CD14-positive monocyte (primary cell): ENCODE measurements at regions not wholly inside any gene's neighbourhood (a gene's known extent, or its start where the extent isn't known, plus 50 kb on each side); places are given as distances from the start of the nearest gene placed in this dataset.

Experiments
- DNase-seq, 3 donors: peaks; one replicate each; pipeline ENCODE4 v3.0.0-alpha.2; 2011 to 2022
- H2AFZ ChIP-seq: 2 replicates; pipeline ENCODE4 v1.6.0; 2012; ENCODE audit warnings: mild to moderate bottlenecking, low read depth, low read length, inconsistent platforms; ENCODE audit not compliant: insufficient read depth, poor library complexity, severe bottlenecking
- H3K27ac ChIP-seq, 2 donors: 1 replicate in 1 of 2; 2 replicates in 1 of 2; pipeline ENCODE4 v1.5.1; 2012 to 2013; ENCODE audit warnings: low read length in 2 of 2, control low read depth in 1 of 2, inconsistent platforms in 1 of 2, low read depth in 1 of 2, mild to moderate bottlenecking in 1 of 2
- H3K27me3 ChIP-seq, 2 donors: one replicate each; pipeline versions ENCODE4 v1.6.0 to v1.6.1; 2011 to 2013; ENCODE audit warnings: low read length in 2 of 2; ENCODE audit not compliant: control insufficient read depth in 2 of 2, insufficient read depth in 2 of 2
- H3K36me3 ChIP-seq, 2 donors: replicated peaks in 1 of 2; 1 replicate in 1 of 2; 2 replicates in 1 of 2; pipeline versions ENCODE4 v1.5.1 to v1.6.1; 2012 to 2013; ENCODE audit warnings: low read length in 2 of 2, control low read depth in 1 of 2, inconsistent platforms in 1 of 2, mild to moderate bottlenecking in 1 of 2; ENCODE audit not compliant: insufficient read depth in 2 of 2, control insufficient read depth in 1 of 2
- H3K4me1 ChIP-seq, 2 donors: 1 replicate in 1 of 2; 2 replicates in 1 of 2; pipeline versions ENCODE4 v1.5.1 to v1.6.1; 2012 to 2013; ENCODE audit warnings: low read length in 2 of 2, control low read depth in 1 of 2, inconsistent platforms in 1 of 2, mild to moderate bottlenecking in 1 of 2, moderate library complexity in 1 of 2; ENCODE audit not compliant: insufficient read depth in 2 of 2, control insufficient read depth in 1 of 2
- H3K4me2 ChIP-seq: replicated peaks from 2 replicates; pipeline ENCODE3; 2012; ENCODE audit warnings: low read length, moderate library complexity, mild to moderate bottlenecking; ENCODE audit not compliant: poor library complexity, severe bottlenecking; ENCODE audit errors: extremely low read depth
- H3K4me3 ChIP-seq, 3 experiments: fragments of 200-600 bp in 1 of 3; sonication (generic) in 1 of 3; replicated peaks in 1 of 3; 1 replicate in 2 of 3; 2 replicates in 1 of 3; pipeline ENCODE4 v1.5.1; 2011 to 2013; ENCODE audit warnings: low read length in 3 of 3, mild to moderate bottlenecking in 3 of 3, control low read depth in 2 of 3, low read depth in 2 of 3, inconsistent platforms in 1 of 3, moderate library complexity in 1 of 3
- H3K79me2 ChIP-seq: 2 replicates; pipeline ENCODE4 v1.6.0; 2012; ENCODE audit warnings: mild to moderate bottlenecking, control low read depth, inconsistent platforms, low read length, moderate library complexity; ENCODE audit not compliant: insufficient read depth
- H3K9ac ChIP-seq: 2 replicates; pipeline ENCODE4 v1.6.0; 2017; ENCODE audit warnings: low read length, mild to moderate bottlenecking; ENCODE audit not compliant: insufficient read depth, poor library complexity, severe bottlenecking
- H3K9me3 ChIP-seq, 2 donors: replicated peaks in 1 of 2; 1 replicate in 1 of 2; 2 replicates in 1 of 2; pipeline versions ENCODE4 v1.5.1 to v1.6.1; 2012 to 2013; ENCODE audit warnings: low read length in 2 of 2, control low read depth in 1 of 2; ENCODE audit not compliant: control insufficient read depth in 1 of 2, insufficient read depth in 1 of 2
- H4K20me1 ChIP-seq: 2 replicates; pipeline ENCODE4 v1.6.0; 2012; ENCODE audit warnings: mild to moderate bottlenecking, low read length, control low read depth, moderate library complexity; ENCODE audit not compliant: insufficient read depth
- H3K27ac Mint-ChIP-seq, 7 donors: one replicate each; pipeline ENCODE4 v1.8.0; 2020; ENCODE audit warnings: mild to moderate bottlenecking in 7 of 7, mixed read lengths in 7 of 7, moderate library complexity in 6 of 7, inconsistent platforms in 2 of 7
- H3K27me3 Mint-ChIP-seq, 3 donors: one replicate each; pipeline ENCODE4 v1.8.0; 2021 to 2022; ENCODE audit warnings: low read depth in 3 of 3, mild to moderate bottlenecking in 3 of 3, mixed read lengths in 3 of 3, moderate library complexity in 3 of 3, inconsistent platforms in 1 of 3
- H3K36me3 Mint-ChIP-seq, 2 donors: one replicate each; pipeline ENCODE4 v1.8.0; 2020; ENCODE audit warnings: mixed read lengths in 2 of 2, inconsistent platforms in 1 of 2, mild to moderate bottlenecking in 1 of 2
- H3K4me1 Mint-ChIP-seq: one replicate; pipeline ENCODE4 v1.8.0; 2020; ENCODE audit warnings: mild to moderate bottlenecking, mixed read lengths
- H3K4me3 Mint-ChIP-seq, 2 donors: one replicate each; pipeline ENCODE4 v1.8.0; 2020; ENCODE audit warnings: mild to moderate bottlenecking in 2 of 2, mixed read lengths in 2 of 2, moderate library complexity in 1 of 2
- H3K9me3 Mint-ChIP-seq, 7 donors: one replicate each; pipeline ENCODE4 v1.8.0; 2020 to 2022; ENCODE audit warnings: mixed read lengths in 7 of 7, mild to moderate bottlenecking in 6 of 7, moderate library complexity in 6 of 7, inconsistent platforms in 2 of 7
- CTCF ChIP-seq: fragments of 200-600 bp; IDR thresholded peaks from one replicate; pipeline ENCODE4 v1.8.0; 2022; ENCODE audit warnings: antibody characterized with exemption, mild to moderate bottlenecking
- WGBS: methylation state at CpG from one replicate; pipeline ENCODE4 v1.1.5; 2013; ENCODE audit warnings: missing lambda C conversion rate; ENCODE audit not compliant: insufficient coverage; 5-methylcytosine and 5-hydroxymethylcytosine counted together
- intact Hi-C, 2 donors: fragments of 100-400 bp; cut with micrococcal nuclease; formaldehyde crosslinking; loops; one replicate each; pipeline versions ENCODE4 v1.15.0 to v1.15.1; 2023

- H3K27me3 Mint-ChIP-seq, result peaks cover 1 to 2% (median 1%) of the 10 kb centered on the region in 3 donors
- DNase-seq, result no peak
- 92% methylated on average over 7 of the region's 7 CpGs for WGBS
- Histone ChIP-seq H4K20me1 (no peaks in the 10 kb centered on the region), H3K4me2 (no peak overlapping the region), H3K36me3 (no peaks in the 10 kb centered on the region), H3K4me1 (no peaks in the 10 kb centered on the region), H3K9me3 (peaks cover 0 to 3% of the 10 kb centered on the region in 2 donors), H3K27me3 (no peaks in the 10 kb centered on the region), H2AFZ (no peak overlapping the region), H3K27ac (no peak overlapping the region), H3K79me2 (no peaks in the 10 kb centered on the region), H3K9ac (no peak overlapping the region), H3K4me3 (no peak overlapping the region)
- no peaks in the 10 kb centered on the region for H3K4me1 Mint-ChIP-seq
- no peak for TF ChIP-seq CTCF
- intact Hi-C loops, result no loop called here
- H3K9me3 Mint-ChIP-seq, result peaks cover 0 to 5% (median 2%) of the 10 kb centered on the region in 7 donors
- H3K36me3 Mint-ChIP-seq, result no peaks in the 10 kb centered on the region
- H3K4me3 Mint-ChIP-seq, result no peak overlapping the region
- H3K27ac Mint-ChIP-seq, result peak overlapping the region in 1 of 7 donors; percentile 2
These were observed 193.2 kb upstream of the MGMT start for GRCh38 chr10:129273860-129274259.

GRCh38 chr10:129274748-129275474 is 192.1 kb upstream of the MGMT start:
- Histone ChIP-seq H3K27me3 (no peaks in the 10 kb centered on the region), H3K9me3 (peaks cover 0 to 3% of the 10 kb centered on the region in 2 donors), H4K20me1 (no peaks in the 10 kb centered on the region), H3K27ac (no peak overlapping the region), H3K4me3 (no peak overlapping the region), H3K36me3 (no peaks in the 10 kb centered on the region), H3K9ac (no peak overlapping the region), H3K4me2 (no peak overlapping the region), H3K79me2 (no peaks in the 10 kb centered on the region), H3K4me1 (no peaks in the 10 kb centered on the region), H2AFZ (no peak overlapping the region)
- no peak for DNase-seq
- TF ChIP-seq CTCF, result no peak
- intact Hi-C loops, result no loop called here
- Mint-ChIP-seq H3K4me1 (no peaks in the 10 kb centered on the region), H3K36me3 (no peaks in the 10 kb centered on the region), H3K27ac (peak overlapping the region in 1 of 7 donors; percentile 26), H3K4me3 (no peak overlapping the region), H3K9me3 (peaks cover 0 to 7% (median 2%) of the 10 kb centered on the region in 7 donors), H3K27me3 (peaks cover 1 to 2% (median 1%) of the 10 kb centered on the region in 3 donors)
- 82% methylated on average over 8 of the region's 10 CpGs for WGBS
